Gastrocnemius medialis (tissue), 4 donors: ENCODE measurements at regions not wholly inside any gene's neighbourhood (a gene's known extent, or its start where the extent isn't known, plus 50 kb on each side); places are given as distances from the start of the nearest gene placed in this dataset.

ENCODE experiments used
- ATAC-seq, 2 donors: fragments of 150-250 bp; one replicate each; pipeline ENCODE4 v1.9.1; 2016
- DNase-seq, 2 donors: peaks; one replicate each; pipeline ENCODE4 v3.0.0-alpha.2; 2019
- H3K27ac ChIP-seq, 4 donors: fragments of 200-600 bp; sonication (generic); 1 replicate in 1 of 4; 2 replicates in 3 of 4; pipeline ENCODE4 v1.5.1; 2016 to 2018; ENCODE audit warnings: mild to moderate bottlenecking in 2 of 4, moderate library complexity in 1 of 4
- H3K27me3 ChIP-seq, 3 donors: fragments of 200-600 bp; sonication (generic) in 2 of 3; 1 replicate in 1 of 3; 2 replicates in 2 of 3; pipeline versions ENCODE4 v1.5.1 to v1.6.0; 2016 to 2019; ENCODE audit warnings: mild to moderate bottlenecking in 1 of 3, moderate library complexity in 1 of 3
- H3K36me3 ChIP-seq, 2 donors: fragments of 200-600 bp; sonication (generic) in 1 of 2; one replicate each; pipeline ENCODE4 v1.5.1; 2017 to 2018
- H3K4me1 ChIP-seq, 2 donors: fragments of 200-600 bp; sonication (generic) in 1 of 2; one replicate each; pipeline ENCODE4 v1.5.1; 2016 to 2017; ENCODE audit warnings: mild to moderate bottlenecking in 2 of 2
- H3K4me3 ChIP-seq, 4 donors: fragments of 200-600 bp; sonication (generic) in 3 of 4; 1 replicate in 1 of 4; 2 replicates in 3 of 4; pipeline ENCODE4 v1.5.1; 2016 to 2019; ENCODE audit warnings: mild to moderate bottlenecking in 2 of 4
- H3K9me3 ChIP-seq, 3 donors: fragments of 200-600 bp; sonication (generic) in 2 of 3; 1 replicate in 1 of 3; 2 replicates in 2 of 3; pipeline ENCODE4 v1.5.1; 2016 to 2019
- CTCF ChIP-seq, 5 experiments: fragments of 450-650 bp in 3 of 5; fragments of 200-600 bp in 2 of 5; sonication (generic) in 2 of 5; IDR thresholded peaks in 4 of 5; conservative IDR thresholded peaks in 1 of 5; 1 replicate in 4 of 5; 2 replicates in 1 of 5; pipeline ENCODE4 v1.5.1; 2016 to 2019; ENCODE audit warnings: antibody characterized with exemption in 5 of 5, mild to moderate bottlenecking in 3 of 5, moderate library complexity in 3 of 5
- POLR2A ChIP-seq, 2 donors: fragments of 450-650 bp; IDR thresholded peaks; one replicate each; pipeline ENCODE4 v1.6.1; 2017; ENCODE audit warnings: antibody characterized with exemption in 2 of 2, mild to moderate bottlenecking in 2 of 2, moderate library complexity in 2 of 2
- in situ Hi-C, 4 donors: fragments of 200-750 bp; cut with MboI; loops; one replicate each; pipeline versions ENCODE4 v1.15.0 to v1.8.0; 2017; ENCODE audit warnings: low sequenced_read_pairs in 4 of 4
- intact Hi-C: fragments of 100-400 bp; cut with DNase I; formaldehyde crosslinking; loops from one replicate; pipeline ENCODE4 v1.15.1; 2023; ENCODE audit warnings: low total_unique reads

- Histone ChIP-seq H3K4me3 (no peak overlapping the region), H3K4me1 (no peaks in the 10 kb centered on the region), H3K9me3 (no peaks in the 10 kb centered on the region), H3K36me3 (no peaks in the 10 kb centered on the region), H3K27ac (no peak overlapping the region), H3K27me3 (no peaks in the 10 kb centered on the region)
- ATAC-seq (no peak), DNase-seq (no peak)
- in situ Hi-C loops = no loop called here
- intact Hi-C loops = no loop called here
- no peak for TF ChIP-seq POLR2A (IDR thresholded peaks at IDR 0.05)
Observed at GRCh38 chr5:159698322-159698721, 218.0 kb upstream of the ADRA1B start.

- H3K4me3 ChIP-seq = no peak overlapping the region
- DNase-seq (no peak), ATAC-seq (no peak)
- no peak overlapping the region for H3K27ac ChIP-seq
- no peaks in the 10 kb centered on the region for H3K36me3 ChIP-seq
- TF ChIP-seq POLR2A (IDR thresholded peaks at IDR 0.05) = no peak
- no peak for TF ChIP-seq CTCF (IDR thresholded peaks at IDR 0.05 in 4 of 5, conservative IDR thresholded peaks at IDR 0.05 in 1 of 5)
- intact Hi-C loops = no loop called here
- H3K9me3 ChIP-seq = no peaks in the 10 kb centered on the region
- no peaks in the 10 kb centered on the region for H3K4me1 ChIP-seq
- H3K27me3 ChIP-seq = no peaks in the 10 kb centered on the region
- in situ Hi-C loops = no loop called here
Observed at GRCh38 chr5:159700016-159700415, 216.3 kb upstream of the ADRA1B start.

- no peaks in the 10 kb centered on the region for H3K27me3 ChIP-seq
- DNase-seq = no peak
- no peak for TF ChIP-seq POLR2A (IDR thresholded peaks at IDR 0.05)
- no peak for TF ChIP-seq CTCF (IDR thresholded peaks at IDR 0.05 in 4 of 5, conservative IDR thresholded peaks at IDR 0.05 in 1 of 5)
- no peaks in the 10 kb centered on the region for H3K36me3 ChIP-seq
- no peak for ATAC-seq
- H3K9me3 ChIP-seq = no peaks in the 10 kb centered on the region
- no peak overlapping the region for H3K27ac ChIP-seq
- in situ Hi-C loops = no loop called here
- H3K4me1 ChIP-seq = no peaks in the 10 kb centered on the region
- H3K4me3 ChIP-seq = no peak overlapping the region
- intact Hi-C loops = no loop called here
Observed at GRCh38 chr5:159702301-159702700, 214.0 kb upstream of the ADRA1B start.

GRCh38 chr5:159702826-159703225, 213.5 kb upstream of the ADRA1B start:
- Histone ChIP-seq H3K36me3 (no peaks in the 10 kb centered on the region), H3K27me3 (no peaks in the 10 kb centered on the region), H3K9me3 (no peaks in the 10 kb centered on the region), H3K27ac (no peak overlapping the region), H3K4me1 (no peaks in the 10 kb centered on the region), H3K4me3 (no peak overlapping the region)
- in situ Hi-C loops (no loop called here), intact Hi-C loops (no loop called here)
- DNase-seq (no peak), ATAC-seq (no peak)
- no peak for TF ChIP-seq CTCF (IDR thresholded peaks at IDR 0.05 in 4 of 5, conservative IDR thresholded peaks at IDR 0.05 in 1 of 5)
- no peak for TF ChIP-seq POLR2A (IDR thresholded peaks at IDR 0.05)

- intact Hi-C loops = no loop called here
- no peaks in the 10 kb centered on the region for H3K9me3 ChIP-seq
- no peaks in the 10 kb centered on the region for H3K4me1 ChIP-seq
- no peak overlapping the region for H3K27ac ChIP-seq
- ATAC-seq = no peak
- in situ Hi-C loops = no loop called here
- no peaks in the 10 kb centered on the region for H3K36me3 ChIP-seq
- TF ChIP-seq POLR2A (IDR thresholded peaks at IDR 0.05) (no peak), CTCF (IDR thresholded peaks at IDR 0.05 in 4 of 5, conservative IDR thresholded peaks at IDR 0.05 in 1 of 5) (no peak)
- no peaks in the 10 kb centered on the region for H3K27me3 ChIP-seq
- DNase-seq = no peak
- H3K4me3 ChIP-seq = no peak overlapping the region
Observed at GRCh38 chr5:159704160-159704559, 212.1 kb upstream of the ADRA1B start.
